Activated CD4-positive, CD25-positive, alpha-beta regulatory T cell treated with anti-CD3 and anti-CD28 coated beads, Interleukin-2, amount 50 U/mL, for 72 hours (primary cell): ENCODE measurements at regions not wholly inside any gene's neighbourhood (a gene's known extent, or its start where the extent isn't known, plus 50 kb on each side); places are given as distances from the start of the nearest gene placed in this dataset.
"Not testable (repeated sequence)": the region's sequence is repeated elsewhere in the genome, so short reads cannot be mapped to it uniquely, and the experiment has no call there.

Experiments used
- DNase-seq: peaks from one replicate; pipeline ENCODE4 v3.0.0; 2021

DNA sequence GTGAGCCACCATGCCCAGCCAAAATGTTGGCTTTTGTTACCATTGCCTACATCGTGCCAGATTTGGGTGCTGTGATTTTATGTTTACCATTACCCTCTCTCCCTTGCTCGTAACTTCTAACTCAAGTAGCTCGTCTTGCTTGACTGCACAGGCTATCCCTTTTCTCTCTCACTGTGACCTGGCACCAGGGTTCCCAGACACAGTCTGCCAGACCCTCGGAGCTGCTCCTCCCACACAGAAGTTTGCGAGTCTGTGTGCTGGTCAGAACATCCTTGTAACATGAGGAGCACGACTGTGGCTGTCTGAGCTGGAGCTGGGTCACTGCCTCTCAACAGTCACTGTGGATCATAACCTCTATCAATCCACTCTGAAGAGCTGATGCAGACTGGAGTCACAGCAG lies 152.5 kb upstream of the ACKR3 start:
- no peak for DNase-seq

GRCh38 chr2:236430584-236430983 lies 139.0 kb upstream of the ACKR3 start:
- no peak for DNase-seq

- no peak for DNase-seq
Measured at GRCh38 chr2:236434593-236434992, 135.0 kb upstream of the ACKR3 start.

DNA sequence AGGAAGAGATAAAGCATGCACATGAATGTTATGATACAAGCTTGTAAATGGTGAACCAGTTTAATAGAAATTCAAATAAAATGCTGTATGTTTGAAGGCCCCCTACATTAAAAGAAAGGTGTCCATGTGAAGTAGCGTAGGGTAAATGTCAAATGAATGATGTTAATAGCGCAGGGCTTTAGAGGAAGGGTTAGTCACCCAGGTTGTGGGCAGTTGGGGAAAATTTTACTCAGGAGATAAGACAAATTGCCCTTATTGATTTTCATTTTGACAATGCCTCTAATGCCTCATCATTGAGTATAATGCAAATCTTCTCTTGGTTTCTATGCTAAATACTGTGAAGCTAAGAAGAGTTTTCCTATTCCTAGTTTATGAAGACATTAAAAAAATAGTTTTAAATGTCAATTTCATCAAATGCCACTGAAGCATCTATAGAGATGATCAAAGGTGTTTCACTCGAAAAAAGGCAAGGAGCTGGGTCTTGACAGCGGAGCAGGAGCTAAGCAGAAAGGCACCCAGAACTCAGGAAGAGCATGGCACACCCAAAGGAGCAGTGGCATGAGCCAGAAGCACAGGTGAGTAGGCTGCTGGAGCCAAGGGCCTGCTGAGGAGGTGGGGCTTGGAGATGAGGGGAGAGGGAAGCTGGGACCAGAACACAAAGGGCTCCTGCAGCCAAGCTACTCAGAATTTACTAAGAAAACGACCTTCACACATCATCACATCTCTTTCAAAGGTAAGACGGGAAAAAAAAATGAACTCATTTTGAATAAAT lies 129.3 kb upstream of the ACKR3 start:
- no peak for DNase-seq

DNA sequence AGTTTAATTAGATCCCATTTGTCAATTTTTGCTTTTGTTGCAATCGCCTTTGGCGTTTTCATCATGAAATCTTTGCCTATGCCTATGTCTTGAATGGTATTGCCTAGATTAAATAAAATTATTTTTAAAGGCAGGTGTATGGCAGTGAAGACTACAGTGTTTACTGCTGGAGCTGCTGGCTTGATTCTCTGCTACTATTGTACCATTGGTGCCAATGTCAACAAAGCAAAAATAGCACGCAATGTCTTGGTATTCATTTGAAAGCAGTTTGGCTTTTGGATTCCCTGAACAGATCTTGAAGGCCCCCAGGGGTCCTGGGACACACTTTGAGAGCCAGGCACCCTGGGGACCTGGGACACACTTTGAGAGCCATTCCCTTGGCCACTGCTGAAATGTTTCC lies 125.4 kb upstream of the ACKR3 start:
- DNase-seq, result no peak

DNA sequence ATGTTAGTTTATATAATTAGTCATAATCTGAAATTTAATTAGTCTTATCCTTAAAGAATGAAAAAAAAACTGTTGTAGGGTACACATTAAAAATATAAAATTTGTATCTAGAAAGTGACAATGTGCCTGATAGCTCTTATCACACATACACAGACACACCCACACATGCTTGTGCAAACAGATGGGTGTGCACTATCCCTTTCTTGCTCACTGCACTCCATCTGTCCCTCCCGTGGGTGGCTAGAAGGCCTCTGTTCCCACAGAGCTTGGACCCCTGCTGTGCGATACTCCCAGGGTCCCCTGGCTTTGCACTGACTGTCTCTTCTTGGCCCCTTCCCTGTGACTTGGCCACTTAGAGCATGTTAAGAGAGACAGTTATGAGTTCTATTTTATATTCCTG lies 123.9 kb upstream of the ACKR3 start:
- no peak for DNase-seq

DNA sequence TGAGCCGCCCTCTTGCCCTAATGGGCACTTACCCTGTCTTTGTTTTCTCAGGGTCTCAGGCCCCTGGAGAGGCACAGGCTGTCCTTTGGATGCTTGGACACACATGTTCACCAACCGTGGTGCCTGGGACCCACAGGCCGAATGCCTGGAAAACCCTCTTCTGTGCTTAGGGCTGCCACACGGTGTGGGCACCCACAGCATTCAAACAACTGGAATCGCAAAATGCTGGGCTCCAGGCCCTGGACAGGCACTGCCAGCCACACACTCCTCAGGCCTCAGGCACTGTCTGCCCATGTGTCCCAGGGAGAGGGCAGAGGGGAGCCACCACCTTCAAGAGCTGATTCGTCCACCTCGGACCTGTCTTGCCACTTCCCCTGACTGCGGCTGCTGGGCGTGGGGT lies 123.1 kb upstream of the ACKR3 start:
- DNase-seq, result no peak

- no peak for DNase-seq
Measured at GRCh38 chr2:236449167-236449761, 120.4 kb upstream of the ACKR3 start.

DNA sequence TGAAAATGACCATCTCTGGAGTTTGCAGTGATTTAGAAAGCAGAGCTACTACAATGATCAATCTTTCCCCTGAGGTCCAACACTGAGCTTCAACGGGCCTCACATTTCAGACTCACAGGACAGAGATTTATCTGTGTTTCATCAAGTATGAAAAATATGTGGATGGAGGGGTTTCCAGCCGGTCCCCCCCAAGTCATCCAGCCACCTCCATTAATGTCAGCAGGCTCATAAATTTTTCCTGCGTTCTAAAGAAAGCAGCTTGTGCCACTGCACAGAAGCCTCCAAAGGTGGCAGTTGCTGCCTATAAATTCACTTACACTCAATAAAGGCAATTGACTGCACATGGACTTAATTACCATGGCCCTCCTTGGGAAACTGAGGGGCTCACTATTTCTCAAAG lies 117.4 kb upstream of the ACKR3 start:
- DNase-seq, result no peak

DNA sequence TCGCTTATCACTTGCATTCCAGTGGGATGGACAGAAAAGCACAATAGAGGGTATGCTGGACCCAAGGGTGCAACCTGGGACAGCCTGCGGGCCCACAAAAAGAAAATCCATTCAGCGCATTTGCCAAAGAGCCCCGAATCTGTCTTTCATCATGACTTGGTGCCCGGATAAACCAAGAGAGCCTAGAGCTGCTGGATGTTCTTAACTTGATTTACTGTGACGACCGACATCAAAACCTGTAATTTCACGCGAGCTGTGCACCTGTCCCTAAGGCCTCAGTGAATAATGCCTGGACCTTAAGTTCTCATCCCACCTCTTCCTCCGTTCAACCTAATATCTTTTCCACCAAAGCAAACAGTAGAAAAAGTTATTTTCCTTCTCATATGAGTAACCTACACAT lies 115.5 kb upstream of the ACKR3 start:
- DNase-seq, result no peak

GRCh38 chr2:236459393-236459792 lies 110.2 kb upstream of the ACKR3 start:
- no peak for DNase-seq

DNA sequence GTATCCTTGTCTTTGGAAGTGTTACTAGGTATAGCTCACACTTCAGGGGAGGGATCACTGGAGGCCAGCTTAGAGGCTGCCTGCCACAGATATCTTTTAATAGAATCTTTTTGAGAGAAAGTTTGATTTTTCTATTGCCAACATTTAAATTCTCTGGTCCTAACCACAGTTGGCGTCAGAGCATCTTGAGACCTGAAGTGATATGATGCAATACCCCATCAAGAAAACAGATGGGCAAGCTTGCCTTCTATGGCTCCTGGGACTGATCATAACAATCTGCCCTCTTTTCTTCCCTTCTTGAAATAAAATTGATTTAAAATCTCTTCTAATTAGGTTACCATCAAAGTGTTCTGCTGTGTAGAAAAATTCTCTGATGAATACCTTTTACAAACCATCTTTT lies 105.5 kb upstream of the ACKR3 start:
- no peak for DNase-seq

- DNase-seq, result no peak
Measured at GRCh38 chr2:236472720-236473495, 96.7 kb upstream of the ACKR3 start.

DNA sequence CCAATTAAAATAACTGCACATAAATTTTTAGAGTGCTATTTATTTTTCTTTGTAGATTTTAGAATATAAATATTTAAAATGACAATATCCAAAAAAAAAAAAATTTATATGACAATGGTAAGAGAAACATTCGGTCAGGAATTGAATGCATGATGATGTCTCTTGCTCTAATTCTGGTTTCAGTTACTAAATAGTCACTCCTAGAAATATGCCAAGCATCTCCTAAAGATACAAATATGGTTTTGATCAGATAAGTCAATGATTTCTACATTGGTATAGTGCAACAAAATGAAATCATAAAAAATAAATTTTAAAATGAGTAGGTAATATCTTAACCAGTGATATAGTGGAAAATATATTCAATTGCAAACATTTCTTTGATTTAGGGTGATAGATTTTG lies 95.9 kb upstream of the ACKR3 start:
- no peak for DNase-seq

DNA sequence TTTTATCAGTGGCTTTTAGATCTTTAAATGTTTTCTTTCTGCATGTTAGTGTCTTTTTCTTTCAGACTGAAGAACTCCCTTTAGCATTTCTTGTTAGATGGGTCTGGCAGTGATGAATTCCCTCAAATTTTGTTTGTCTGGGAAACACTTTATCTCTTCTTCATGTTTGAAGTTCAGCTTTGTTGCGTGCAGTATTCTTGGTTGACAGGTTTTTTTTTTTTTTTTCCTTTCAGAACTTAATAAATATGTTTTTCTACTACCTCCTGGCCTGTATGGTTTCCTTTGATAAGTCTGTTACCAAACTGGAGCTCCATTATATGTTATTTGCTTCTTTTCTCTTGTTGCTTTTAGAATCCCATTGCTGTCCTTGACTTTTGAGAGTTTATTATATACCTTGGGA lies 89.8 kb upstream of the ACKR3 start:
- DNase-seq, result no peak

GRCh38 chr2:236483102-236483501 lies 86.5 kb upstream of the ACKR3 start:
- DNase-seq, result no peak

GRCh38 chr2:236485519-236485918 lies 84.1 kb upstream of the ACKR3 start:
- DNase-seq, result no peak

DNA sequence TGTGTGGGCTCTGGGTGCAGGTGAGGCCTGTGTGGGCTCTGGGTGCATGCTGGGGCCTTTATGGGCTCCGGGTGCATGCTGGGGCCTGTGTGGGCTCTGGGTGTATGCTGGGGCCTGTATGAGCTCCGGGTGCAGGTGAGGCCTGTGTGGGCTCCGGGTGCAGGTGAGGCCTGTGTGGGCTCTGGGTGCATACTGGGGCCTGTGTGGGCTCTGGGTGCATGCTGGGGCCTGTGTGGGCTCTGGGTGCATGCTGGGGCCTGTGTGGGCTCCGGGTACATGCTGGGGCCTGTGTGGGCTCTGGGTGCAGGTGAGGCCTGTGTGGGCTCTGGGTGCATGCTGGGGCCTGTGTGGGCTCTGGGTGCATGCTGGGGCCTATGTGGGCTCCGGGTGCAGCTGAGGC lies 80.5 kb upstream of the ACKR3 start:
- not testable (repeated sequence) for DNase-seq

DNA sequence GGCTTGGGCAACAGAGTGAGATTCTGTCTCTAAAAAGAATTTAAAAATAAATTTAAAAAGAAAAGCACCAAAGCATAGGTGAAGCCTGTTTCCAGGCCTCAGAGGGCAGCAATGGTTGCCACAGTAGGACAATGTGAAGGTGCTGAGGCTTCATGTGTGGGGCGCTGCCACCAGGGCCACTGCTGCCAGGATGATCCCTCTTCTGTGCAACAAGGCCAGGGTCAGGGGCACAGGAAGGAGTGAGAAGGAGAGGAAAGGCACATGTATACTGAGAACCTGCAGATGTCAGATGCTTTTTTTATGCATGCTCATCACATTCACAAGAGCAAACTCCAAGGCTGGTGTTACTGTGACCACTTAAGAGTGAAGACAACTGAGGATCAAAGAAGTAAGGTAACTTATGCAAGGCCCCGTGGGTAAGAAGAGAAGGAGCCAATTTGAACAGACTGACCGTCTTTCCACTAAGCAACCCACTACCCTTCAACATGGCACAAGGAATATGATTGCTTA lies 79.7 kb upstream of the ACKR3 start:
- no peak for DNase-seq

DNA sequence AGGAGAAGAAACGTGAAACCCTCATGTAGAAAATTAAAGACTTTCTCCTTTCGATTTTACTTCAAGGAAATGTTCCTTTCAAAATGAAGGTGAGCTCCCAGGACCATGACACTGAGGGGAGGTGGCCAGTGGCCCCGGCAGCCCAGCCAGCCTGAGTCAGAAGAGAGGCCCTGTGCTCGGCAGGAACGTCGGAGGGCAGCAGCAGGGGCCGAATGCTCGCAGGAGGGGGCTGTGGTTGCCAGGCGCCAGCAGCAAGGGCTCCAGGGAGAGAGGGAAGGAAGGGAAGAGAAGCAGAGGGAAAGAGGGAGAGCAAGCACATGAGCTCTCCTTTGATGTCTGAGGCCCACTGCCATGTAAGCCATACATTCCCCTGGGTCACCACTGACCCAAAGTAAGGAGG lies 73.3 kb upstream of the ACKR3 start:
- no peak for DNase-seq

GRCh38 chr2:236498369-236498768 lies 71.3 kb upstream of the ACKR3 start:
- no peak for DNase-seq

- DNase-seq, result no peak
Measured at GRCh38 chr2:236499691-236500578, 69.7 kb upstream of the ACKR3 start.

DNA sequence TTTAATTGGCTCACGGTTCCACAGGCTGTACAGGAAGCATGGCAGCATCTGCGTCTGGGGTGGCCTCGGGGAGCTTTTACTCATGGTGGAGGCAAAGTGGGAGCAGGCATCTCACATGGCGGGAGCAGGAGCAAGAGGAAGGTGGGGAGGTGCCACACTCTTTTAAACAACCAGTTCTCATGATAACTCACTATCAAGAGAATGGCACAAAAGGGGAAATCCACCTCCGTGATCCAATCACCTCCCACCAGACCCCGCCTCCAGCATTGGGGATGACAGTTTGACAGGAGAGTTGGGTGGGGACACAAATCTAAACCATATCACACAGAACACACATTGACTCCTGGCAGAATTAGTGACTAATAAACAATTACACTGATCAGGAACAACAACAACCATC lies 68.6 kb upstream of the ACKR3 start:
- no peak for DNase-seq
